HG02884 (cell line): ENCODE measurements at regions not wholly inside any gene's neighbourhood (a gene's known extent, or its start where the extent isn't known, plus 50 kb on each side); places are given as distances from the start of the nearest gene placed in this dataset.

Experiments used
- ATAC-seq: cut with Tn5 transposase; IDR thresholded peaks from one replicate; pipeline ENCODE4 v1.9.1; 2021; ENCODE audit warnings: mild to moderate bottlenecking, moderate library complexity; ENCODE audit not compliant: unreplicated experiment

DNA sequence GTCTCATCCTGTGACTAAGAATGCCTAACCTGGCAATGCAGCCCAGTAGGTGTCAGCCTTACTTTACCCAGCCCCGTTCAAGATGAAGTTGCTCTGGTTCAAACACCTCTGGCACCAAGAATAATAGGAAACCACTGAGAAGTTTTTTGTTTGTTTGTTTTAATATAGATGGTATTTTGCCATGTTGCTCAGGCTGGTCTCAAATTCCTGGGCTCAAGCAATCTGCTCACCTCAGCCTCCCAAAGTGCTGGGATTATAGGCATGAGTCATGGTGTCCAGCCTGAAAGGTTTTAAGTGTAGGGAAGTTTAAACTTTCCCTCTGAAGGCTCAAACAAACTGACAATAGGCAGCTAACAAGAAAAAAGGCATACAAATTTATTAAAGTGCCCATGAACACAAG, 51.2 kb upstream of the ABCC4 start:
- no peak for ATAC-seq

DNA sequence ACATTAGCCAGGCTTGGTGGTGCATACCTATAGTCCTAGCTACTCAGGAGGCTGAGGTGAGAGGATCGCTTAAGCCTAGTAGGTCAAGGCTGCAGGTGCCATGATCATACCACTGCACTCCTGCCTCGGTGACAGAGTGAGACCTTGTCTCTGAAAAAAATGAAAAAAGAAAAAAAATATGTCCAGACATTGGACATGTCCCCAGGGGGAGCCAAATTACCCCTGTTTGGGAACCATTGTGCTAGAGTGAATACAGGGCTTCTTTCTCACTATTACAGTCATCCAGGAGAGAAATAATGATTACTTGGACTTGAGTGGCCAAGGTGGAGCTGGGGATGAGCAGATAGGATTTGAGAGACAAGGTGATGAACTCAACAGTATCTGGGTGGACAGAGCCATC, 52.9 kb upstream of the ABCC4 start:
- no peak for ATAC-seq

GRCh38 chr13:95354680-95355487, 53.6 kb upstream of the ABCC4 start:
- ATAC-seq, result no peak

DNA sequence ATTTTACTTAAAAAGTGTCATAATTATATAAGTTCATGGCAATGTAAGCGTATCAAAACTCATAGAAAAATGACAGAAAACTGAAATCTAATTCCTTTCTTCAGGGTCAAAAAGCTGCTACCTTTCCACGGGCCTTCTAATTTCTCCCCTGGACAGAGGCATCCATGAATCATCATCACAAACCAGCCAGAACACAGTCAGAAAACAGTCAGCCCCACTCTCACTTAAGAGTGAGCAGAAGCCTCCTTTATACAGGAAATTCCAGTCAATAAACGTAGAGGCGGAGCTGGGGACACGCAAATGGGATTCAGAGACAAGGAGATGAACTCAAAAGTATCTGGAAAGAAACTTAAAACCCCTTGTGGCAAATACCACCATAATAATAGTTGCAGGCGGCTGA, 54.2 kb upstream of the ABCC4 start:
- no peak for ATAC-seq

- no peak for ATAC-seq
Measured at GRCh38 chr13:95356916-95357315, 55.7 kb upstream of the ABCC4 start.

DNA sequence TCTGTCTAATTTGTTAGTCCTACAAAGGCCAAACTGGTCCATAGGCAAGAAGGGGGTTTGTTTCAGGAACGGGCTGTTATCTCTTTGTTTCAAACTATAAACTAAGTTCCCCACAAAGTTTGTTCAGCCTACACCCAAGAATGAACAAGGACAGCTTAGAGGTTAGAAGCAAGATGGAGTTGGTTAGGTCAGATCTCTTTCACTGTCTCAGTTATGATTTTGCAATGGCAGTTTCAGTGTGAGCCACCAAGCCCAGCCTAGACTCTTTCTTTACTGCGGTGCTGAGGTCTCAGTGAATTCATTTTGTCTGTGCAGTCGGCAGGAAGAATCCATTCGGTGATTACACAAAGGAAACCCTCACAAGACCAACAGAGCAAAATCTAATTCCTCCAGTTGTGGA, 56.6 kb upstream of the ABCC4 start:
- no peak for ATAC-seq

- no peak for ATAC-seq
Measured at GRCh38 chr13:95360052-95360451, 58.8 kb upstream of the ABCC4 start.

DNA sequence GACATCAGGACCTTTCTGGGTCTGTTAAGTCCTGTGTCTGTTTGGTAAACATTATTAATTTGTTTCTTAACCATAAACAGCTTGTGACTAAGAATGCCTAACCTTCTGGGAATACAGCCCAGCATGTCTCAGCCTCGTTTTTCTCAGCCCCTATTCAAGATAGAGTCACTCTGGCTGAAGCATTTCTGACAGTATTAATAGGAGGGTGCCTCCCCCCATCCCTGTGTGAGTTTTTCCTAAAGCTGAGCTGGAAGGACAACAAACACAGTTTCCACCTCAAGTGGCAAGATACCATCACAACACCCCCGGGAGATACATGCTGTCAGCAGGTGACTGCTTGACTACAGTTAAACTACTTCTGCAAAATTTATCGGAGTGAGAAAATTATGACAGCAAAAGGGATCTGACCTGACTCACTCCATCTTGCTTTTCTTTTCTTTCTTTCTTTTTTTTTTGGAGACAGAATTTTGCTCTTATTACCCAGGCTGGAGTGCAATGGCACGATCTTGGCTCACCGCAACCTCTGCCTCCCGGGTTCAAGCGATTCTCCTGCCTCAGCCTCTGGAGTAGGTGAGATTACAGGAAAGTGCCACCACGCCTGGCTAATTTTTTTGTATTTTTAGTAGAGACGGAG, 59.3 kb upstream of the ABCC4 start:
- ATAC-seq, result no peak

DNA sequence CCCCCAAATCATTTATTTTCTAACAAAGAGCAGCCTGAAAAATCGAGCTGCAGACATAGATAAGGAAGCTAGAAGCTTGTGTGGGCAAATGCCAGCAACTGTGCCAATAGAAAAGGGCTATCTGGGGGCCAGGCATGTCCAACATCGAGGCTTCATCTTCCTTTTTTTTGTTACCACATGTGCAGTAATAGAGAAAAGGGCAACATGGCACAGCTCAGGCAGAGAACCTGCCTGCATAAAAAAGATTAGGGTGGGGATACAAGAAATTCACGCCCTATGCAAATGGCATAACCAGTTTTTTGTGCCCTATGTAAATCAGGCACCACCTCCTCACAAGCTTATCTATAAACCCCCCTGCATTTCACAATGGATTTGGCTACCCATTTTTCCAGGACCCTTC, 60.4 kb upstream of the ABCC4 start:
- ATAC-seq, result no peak

DNA sequence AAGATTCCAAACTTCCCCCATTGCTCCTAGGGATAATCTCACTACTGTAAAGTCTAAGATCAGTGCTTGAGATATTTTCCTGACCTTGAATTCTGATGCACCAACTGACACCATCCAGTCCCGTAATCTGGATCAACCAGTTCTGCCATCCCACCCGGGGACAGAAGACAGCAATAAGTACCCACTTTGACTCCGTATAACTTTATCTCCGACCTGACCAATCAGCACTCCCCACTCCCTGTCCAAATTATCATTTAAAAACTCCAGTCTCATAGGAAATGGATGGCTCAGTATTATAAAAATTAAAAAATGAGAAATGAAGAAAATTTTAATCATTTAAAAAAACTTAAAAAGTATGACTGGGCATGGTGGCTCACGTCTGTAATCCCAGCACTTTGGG, 61.4 kb upstream of the ABCC4 start:
- ATAC-seq, result no peak

DNA sequence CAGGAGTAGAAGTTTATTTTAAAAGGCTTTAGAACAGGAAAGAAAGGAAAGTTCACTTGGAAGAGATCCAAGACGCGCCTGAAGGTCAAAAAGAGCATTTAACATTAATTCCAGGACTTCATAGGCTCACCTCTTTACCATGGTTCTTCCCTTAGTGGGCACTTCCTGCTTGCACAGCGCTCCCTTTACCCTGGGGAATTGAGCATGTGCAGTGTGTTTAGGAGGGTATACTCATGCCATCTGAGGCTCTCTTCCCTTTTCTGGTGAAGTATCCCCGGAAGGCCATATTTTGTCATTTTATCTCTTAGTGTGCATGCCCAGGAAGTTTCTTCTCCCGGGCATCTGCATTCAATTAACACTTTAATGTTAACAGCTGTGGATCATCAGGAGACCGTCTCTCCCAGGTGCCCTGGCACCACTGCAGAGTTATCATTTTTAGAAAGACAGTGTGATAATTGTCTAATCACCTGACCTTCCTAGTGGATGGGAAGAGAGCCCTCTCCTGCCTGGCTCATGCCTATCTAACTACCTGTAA, 66.1 kb upstream of the ABCC4 start:
- ATAC-seq, result no peak

DNA sequence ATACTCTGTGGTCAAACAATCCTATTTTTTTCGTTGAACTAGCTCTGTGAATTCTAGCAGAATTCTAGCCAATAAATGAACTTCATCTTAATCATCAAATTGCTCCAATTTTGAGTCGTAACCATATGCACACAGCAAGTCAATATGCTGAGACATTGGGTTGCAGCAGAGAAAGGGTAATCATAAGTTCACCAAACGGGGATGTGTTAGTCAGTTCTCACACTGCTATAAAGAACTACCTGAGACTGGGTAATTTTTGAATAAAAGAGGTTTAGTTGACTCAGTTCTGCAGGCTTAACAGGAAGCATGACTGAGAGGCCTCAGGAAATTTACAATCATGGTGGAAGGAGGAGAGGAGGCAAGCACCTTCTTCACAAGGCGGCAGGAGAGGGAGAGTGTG, 67.7 kb upstream of the ABCC4 start:
- no peak for ATAC-seq

GRCh38 chr13:95375706-95376105, 74.5 kb upstream of the ABCC4 start:
- no peak for ATAC-seq

GRCh38 chr13:95378603-95379002, 77.4 kb upstream of the ABCC4 start:
- ATAC-seq, result no peak

DNA sequence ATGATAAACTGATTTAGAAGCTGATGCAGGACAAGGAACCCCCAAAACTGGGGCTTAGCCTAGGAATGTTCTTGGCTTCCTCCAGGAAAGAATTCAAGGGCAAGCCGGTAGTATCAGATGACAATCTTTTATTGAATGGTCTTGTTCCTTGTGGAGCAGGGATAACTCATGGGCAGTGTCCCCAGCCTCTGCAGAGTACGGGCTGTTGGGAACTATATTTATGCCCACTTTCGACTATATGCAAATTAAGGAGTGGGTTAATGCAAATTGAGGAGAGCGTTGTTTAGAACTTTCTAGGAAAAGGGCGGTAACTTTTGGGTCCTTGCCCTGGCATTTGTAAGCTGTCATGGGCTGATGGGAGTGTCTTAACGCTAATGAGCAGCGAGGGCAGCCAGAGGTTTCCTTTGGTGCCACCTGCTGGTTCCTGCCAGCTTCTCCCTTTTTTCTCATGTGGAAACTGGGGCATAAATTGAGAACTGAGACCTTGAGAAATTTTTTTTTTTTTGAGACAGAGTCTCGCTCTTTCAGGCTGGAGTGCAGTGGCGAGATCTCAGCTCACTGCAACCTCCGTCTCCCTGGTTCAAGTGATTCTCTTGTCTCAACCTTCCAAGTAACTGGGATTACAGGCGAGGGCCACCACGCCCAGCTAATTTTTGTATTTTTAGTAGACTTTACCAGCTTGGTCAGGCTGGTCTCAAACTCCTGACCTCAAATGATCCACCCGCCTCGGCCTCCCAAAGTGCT, 79.4 kb upstream of the ABCC4 start:
- ATAC-seq, result peak; percentile 79

DNA sequence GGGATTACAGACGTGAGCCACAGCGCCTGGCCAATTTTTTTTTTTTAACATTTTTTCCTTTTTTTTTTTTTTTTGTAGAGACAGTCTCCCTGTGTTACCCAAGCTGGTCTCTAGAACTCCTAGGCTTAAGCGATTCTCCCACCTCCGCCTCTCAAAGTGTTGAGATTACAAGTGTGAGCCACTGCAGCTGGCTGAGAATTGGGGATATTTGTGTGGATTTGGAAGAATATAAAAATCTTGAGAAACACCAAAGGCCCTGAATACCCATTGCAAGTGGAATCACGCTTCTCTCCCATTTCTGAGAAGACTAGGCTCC, 79.9 kb upstream of the ABCC4 start:
- no peak for ATAC-seq

DNA sequence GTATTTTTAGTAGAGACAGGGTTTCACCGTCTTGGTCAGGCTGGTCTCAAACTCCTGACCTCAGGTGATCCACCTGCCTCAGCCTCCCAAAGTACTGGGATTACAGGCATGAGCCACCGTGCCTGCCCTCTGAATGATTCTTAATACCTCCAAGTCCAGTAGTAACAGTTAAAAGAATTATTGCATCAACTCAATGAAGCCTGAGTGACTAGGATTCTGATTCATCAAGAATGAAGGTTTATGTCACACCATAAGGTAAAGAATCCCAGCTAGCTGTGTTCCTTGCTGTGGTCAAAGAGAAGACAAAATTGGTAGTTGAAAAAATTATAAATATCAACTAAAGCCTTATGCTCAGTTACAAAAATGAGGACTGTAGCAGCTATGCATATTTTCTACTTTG, 81.2 kb upstream of the ABCC4 start:
- no peak for ATAC-seq

DNA sequence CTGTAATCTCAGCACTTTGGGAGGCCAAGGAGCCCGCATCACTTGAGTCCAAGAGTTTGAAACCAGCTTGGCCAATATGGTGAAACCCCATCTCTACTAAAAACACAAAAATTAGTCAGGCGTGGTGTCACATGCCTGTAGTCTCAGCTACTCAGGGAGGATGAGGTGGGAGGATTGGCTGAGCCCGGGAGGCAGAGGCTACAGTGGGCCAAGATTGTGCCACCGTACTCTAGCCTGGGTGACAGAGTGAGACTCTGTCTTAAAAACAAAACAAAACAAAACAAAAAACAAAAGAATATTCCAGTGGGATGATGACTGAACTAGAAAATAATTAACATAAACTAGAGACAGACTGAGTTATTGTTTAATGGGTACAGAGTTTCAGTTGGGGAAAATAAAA, 81.7 kb upstream of the ABCC4 start:
- ATAC-seq, result no peak

DNA sequence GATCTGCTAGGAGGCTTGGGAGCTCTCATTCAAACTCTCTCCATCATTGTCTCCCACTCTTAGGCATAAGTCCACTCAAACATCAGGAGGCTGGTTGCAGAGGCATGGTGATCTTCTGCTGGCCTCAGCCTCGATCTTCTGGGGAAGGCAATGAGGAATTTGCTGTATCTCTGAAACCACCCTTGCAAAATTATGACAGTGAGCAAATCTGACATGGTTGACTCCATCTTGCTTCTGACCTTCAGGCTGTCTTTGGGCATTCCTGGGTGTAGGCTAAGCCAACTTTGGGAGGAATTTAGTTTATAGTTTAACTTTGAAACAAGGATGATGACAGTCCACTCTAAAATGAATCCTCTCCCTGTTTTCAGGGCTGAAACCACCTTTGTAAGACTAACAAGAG, 84.1 kb upstream of the ABCC4 start:
- ATAC-seq, result no peak

- ATAC-seq, result no peak
Measured at GRCh38 chr13:95385798-95386197, 84.5 kb upstream of the ABCC4 start.

- no peak for ATAC-seq
Measured at GRCh38 chr13:95386370-95386769, 85.1 kb upstream of the ABCC4 start.

- ATAC-seq, result no peak
Measured at GRCh38 chr13:95387733-95388207, 86.5 kb upstream of the ABCC4 start.
